D341Med (cell line): ENCODE measurements at regions not wholly inside any gene's neighbourhood (a gene's known extent, or its start where the extent isn't known, plus 50 kb on each side); places are given as distances from the start of the nearest gene placed in this dataset.
"Not testable (repeated sequence)": the region's sequence is repeated elsewhere in the genome, so short reads cannot be mapped to it uniquely, and the experiment has no call there.

Experiments used
- DNase-seq: peaks from one replicate; pipeline ENCODE4 v3.0.0; 2012; ENCODE audit warnings: low spot score

DNA sequence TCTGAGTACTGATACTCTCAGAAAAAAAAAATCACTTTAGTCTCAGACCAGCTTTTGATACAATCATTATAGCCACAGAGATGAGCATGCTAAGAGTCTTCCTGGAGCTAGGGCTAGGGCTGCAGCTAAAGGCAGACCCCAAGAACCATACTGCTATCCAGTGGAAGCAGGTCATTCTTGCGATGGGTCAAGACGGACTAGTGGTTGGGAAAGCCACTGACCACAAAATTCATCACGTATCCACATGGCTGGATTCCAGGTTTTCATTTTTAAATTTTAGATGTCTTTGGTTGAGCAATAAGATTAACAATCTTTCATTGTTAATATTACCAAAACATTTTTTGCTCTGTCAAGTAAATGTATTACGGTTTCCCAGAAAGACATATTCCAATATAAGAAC is 598.1 kb downstream of the DNAH5 start:
- no peak for DNase-seq

DNA sequence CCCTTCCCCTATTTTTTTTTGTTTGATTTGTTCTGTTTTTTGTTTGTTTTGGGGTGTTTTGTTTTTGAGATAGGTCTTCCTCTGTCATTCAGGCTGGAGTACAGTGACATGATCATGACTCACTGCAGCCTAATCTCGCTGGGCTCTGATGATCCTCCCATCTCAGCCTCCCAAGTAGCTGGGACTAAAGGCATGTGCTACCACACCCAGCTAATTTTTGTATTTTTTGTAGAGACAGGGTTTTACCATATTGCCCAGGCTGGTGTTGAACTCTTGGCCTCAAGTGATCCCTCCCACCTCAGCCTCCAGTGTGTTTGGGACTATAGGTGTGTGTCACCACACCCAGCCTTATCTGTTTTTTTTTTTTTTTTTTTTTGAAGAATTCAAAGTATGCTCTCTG is 605.4 kb downstream of the DNAH5 start:
- DNase-seq, result no peak

DNA sequence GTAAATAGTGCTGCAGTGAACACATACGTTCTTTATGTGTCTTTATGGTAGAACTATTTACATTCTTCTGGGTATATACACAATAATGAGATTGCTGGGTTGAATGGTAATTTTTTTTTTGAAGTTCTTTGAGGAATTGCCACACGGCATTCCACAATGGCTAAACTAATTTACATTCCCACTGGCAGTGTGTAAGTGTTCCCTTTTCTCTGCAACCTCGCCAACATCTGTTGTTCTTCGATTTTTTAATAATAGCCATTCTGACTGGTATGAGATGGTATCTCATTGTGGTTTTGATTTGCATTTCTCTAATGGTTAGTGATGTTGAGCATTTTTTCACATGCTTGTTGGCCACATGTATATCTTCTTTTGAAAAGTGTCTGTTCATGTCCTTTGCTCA is 609.5 kb downstream of the DNAH5 start:
- not testable (repeated sequence) for DNase-seq

DNA sequence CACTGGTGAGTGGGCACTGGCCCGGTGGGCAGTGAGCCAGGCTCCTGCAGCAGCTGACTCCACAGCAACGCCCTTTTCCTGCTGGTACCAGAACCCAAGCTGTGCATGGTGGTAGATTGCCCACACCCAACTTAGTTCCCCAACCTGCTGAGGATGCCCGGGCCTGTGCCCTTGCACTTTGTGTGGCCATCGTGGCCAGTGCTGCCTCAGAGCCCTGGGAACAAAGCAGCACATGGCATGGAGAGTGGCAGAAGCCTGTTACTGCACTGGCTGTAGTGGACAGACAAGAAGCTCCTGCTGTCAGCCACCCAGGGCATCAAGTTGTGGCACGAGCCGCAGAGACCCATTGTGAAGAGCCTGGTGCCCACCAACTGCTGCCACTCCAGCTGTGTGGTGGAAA is 612.9 kb downstream of the DNAH5 start:
- no peak for DNase-seq

DNA sequence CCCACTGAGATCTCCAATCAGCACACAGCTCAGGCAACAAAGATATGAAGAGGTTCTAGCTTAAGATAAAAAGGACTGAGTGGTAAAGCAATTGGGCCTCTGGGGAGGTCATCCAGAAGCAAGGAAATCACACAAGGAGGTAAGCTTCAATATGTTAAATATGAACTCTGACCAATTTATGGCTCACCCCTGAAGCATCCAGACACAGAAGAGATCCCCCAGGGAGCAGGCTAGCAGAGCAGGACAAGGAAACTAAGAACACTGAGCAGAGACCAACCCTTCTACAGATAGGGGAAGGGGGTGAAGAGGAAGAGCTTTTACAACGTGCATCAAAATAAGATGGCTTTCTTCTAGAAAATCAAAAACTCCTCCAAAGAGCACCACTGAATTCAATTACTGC is 616.2 kb downstream of the DNAH5 start:
- no peak for DNase-seq

DNA sequence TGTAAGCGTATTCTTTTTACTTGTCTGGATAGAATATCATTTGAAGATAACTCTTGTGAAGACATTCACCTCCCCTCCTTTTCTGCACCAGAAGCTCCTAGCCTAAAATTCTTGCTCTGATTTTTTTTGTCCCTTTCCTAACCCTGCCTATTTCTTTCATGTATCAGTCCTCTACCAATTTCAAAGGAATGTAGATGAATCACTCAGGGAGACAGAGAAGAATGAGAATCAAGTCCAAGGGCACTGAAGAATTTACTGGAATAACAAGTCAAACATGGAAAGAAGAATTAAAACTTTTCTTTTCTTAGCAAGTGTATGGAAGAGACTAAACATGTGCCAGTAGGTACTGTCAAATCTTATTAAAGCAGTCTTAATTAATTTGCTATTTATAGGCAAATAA is 618.7 kb downstream of the DNAH5 start:
- no peak for DNase-seq

DNA sequence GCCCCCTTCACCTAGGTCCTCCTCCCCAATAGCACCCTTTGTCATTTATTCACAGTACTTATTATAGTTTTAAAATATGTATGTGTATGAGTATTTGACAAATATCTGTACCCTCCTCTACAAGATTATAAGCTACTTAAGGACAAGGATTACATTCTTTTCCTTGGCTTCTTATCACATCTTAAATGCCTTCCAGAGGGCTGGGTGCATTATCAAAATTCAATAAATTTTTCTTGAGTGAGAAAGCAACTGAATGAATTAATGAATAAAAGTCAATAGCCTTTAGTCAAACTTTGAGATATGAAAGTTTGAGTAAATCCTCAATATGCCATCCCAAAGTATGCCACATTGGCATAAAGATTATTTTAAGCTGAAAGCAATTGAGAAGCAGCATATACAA is 621.7 kb downstream of the DNAH5 start:
- no peak for DNase-seq

DNA sequence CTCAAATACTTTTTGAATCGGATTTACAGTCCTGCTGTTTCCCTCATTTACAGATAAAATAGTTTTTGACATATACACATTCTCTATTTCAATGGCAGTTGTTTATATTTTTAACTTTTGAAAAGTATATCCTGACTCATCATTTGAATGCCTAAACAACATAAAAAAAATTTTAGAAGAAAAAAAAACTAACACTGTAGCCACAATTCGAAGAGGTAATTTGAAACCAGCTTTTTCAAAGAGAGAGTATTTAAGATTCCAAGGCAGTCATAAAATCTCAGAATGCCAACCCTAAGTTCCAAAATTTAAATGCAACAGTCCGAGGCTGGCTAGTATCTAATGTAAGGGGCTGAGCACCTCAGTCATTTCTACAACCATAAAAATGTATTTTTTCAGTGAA is 626.8 kb downstream of the DNAH5 start:
- DNase-seq, result no peak

DNA sequence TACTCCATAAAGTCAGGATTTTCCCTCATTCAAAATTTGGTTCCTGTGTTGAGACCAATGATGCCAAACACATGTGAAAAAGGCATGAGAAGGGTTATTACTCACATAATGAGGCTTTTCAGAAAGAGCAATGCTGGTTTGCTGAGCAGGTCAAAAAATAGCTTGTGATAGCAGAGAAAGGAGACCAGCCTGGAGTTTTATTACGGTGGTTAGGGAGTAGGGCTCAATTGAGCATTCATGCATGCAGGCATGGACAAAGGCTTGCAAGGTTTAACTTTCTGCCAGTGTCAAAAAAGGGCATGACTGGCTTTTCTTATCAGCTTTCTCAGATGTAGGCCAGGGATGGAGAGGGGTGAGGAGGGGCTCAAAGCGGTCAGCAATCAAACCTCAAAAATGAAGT is 628.3 kb downstream of the DNAH5 start:
- DNase-seq, result no peak

DNA sequence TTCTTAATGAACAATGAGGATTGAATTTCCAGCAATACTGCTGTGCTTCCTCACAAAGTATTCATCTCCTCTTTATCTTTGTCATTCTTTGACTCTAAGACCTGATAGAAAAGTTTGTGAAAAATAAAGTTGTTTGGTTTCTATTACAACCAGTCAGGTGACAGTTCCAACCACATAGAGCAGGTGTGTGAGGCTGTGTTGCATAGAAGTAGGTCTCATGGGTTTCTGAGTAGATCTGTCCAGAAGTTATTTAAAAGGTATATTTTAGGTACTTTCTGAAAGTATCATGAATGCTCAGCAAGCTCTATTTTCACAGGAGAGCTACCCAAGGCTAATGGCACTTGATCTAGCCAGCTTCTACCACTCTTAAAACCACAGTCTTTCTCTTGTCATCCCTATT is 637.0 kb downstream of the DNAH5 start:
- DNase-seq, result no peak

DNA sequence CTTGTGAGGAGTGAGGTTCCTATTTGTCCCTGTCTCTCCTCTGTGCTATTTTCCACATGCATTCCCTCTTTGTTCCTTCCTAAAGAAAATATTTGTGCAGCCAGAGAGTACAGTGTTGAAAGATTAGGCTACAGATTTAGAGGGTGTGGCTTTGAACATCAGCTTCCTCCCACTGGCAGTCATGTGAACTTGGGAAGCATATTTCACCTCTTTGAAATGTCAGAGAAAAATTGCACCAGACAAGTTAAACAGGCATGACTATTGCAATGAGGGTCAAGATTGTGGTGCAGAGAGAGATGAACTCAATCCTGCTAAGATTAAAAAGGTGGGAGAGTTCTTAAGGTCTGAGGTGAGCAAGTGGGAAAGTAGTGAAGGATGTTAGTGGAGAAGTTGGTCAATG is 641.0 kb downstream of the DNAH5 start:
- DNase-seq, result no peak

DNA sequence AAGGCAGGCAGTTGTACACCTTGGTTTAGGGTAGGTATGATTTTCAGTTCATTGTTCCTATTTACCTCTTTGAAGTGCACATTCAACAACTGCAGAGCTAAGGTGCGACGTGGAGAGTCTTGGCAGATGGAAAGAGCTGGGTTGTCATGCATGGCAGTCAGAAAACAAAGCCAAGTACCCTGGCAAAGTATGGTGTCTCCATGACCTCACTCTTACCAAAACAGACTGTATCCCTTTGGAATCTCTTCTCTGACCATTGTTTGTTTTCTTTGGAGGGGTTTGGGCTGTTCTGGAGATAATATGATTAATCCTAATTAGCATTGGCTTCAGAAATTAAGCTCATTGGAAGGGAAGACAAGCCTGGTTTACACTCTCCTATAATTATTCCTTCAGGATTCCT is 665.7 kb downstream of the DNAH5 start:
- no peak for DNase-seq

DNA sequence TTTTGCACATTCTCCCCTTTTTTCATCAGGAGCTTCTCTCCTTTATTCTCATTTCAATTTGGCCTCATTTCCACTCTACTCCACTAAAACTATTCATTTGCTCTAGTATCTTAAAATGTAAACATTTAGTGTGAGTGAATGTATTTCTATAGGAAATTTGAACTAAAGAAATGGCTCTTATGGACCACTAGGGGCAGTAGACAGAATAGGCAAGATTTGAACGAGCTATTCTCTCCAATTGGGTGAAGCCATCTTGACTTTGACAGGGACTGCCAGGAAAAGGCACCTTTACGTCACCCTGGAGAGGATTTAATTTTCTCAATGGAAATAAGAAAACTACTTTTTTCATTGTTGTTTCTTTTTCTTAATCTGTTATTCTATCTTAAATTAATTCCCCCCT is 666.3 kb downstream of the DNAH5 start:
- DNase-seq, result no peak

DNA sequence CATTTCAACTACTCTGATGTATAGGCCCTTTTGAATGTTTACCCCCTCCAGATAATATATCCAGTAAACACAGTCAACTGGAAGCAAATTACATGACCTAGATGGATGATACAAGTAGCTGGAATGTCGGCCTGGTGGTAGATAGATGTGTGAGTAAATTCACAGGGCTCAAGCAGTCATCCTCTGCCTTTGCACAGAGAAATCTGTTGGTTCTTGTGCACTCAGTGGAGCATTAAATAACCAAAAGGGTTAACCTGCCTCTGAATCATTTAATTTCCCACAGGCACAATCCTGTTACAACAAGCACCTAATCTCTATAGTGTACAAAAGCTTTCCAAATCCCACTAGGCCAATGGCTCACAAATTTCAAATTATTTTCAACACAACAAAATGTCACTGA is 668.3 kb downstream of the DNAH5 start:
- no peak for DNase-seq

DNA sequence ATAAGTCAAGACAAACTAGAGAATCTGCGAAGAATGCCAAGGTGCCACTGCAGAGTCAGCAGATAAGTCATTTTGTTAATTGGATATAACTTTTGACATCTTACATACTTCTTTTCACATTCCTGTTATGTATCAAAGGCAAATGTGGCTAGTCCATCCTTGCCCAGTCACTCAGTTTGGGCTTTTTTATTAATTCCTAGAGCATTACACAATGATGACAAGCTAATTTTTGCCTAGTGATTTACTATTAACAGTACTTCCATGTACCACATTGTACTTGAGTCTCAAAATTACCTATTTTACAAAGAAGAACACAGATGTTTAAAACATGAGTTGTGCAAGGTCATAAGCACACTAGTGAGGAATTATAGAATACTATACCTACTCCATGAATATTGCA is 680.8 kb downstream of the DNAH5 start:
- no peak for DNase-seq

DNA sequence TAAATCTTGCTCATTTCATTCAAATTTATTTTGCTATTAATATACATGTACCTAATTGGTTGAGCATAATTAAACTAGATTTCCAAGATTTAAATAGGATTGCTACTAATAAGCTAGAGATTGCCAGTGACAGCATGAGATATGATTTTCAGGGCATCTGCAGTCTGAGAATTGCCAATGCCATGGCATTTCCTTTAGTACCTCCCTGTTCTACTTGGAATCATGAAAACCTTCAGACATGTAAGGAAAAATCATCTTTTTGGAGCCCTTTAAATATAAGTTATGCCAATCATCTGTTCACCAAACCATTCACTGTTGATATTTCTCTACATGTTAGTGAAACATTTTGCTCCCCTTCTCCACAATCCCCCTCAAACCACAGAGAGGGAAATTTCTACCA is 691.4 kb downstream of the DNAH5 start:
- DNase-seq, result no peak

DNA sequence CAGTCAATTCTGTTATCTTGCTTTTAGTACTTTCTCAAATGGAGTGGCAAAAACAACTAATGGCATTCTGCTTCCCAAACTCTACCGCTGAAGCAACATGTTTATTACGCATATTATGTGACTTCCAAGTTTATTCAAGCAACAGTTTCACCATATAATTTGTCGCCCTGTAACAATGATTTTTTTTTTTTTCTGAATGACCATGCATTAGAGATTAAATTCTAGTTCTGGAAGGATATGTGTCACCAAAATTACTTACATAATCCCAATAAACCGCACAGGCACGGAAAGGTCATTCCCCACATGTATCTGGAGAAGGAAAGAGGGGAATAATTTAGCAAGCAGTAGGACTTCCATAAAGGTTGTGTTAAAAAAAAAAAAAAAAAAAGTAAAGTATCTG is 691.8 kb downstream of the DNAH5 start:
- DNase-seq, result no peak

DNA sequence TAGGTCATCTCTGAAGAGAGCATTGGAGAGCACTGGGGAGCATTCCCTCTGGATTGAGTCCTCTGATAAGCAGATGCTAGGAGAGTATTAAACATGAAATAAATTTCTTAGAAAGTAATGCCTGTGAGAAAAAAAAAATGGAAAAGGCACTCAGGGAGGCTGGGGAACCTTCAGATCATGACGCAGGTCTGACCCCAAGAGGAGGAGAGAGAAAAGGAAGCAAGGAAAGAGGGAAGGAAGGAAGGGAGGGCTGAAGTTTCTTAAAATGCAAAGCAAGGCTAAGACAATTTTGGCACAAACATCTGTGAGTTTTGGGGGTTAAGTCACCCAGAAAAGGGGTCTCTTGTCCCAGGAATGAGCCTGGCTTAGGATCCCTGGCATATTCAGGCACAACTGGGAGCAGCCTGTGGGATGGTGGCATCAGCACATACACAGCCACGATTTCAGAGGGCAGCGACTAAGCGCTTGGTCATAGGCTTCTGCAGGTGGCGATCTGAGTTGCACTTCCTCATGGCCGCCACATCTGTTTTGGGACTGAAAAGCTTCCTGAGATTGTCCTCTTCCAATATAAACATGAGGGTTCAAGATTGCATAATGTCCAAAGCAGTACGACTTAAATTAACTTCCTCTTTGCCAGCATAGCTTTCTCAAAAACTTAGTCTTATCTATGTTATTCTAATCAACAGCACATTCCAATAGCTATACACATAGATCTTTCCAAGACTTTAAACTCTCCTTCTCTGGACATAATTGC is 692.7 kb downstream of the DNAH5 start:
- DNase-seq, result no peak

DNA sequence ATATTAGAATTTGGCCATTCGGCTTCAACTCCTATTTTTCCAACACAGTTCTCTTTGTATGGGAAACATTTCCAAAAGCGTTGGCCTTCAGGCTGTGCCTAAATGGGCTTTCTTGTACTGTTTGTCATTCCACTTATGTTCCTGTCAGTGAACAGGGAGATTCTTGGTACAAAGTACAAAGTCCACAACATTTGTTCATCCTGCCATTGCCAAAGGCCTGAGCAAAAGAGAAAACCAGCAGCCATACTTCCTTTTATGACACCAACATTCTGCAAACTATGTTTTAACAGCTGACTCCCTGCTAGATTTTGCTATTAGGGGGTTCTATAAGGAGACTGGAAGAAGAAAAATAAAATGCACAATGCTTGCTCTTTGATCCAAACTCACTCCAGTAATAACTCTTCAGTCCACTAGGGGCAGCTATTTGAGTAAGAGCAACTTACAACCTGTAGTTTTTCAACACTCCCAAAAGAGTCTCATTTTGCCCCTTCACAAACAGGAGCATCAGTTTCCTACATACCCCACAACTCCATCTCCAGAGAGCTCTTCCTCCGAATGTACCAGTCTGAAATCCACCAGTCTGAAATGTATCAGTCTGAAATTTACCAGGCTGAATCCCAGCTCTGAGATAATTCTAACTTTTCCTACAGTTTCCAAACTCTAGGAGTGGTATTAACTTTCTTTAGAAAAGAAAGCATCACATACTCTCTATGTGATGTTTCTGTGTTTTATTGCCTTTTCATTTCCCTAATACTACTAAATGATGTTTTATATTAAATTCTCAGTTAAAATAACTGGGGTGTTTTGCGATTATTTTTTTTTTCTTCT is 693.8 kb downstream of the DNAH5 start:
- peak; percentile 32 for DNase-seq

DNA sequence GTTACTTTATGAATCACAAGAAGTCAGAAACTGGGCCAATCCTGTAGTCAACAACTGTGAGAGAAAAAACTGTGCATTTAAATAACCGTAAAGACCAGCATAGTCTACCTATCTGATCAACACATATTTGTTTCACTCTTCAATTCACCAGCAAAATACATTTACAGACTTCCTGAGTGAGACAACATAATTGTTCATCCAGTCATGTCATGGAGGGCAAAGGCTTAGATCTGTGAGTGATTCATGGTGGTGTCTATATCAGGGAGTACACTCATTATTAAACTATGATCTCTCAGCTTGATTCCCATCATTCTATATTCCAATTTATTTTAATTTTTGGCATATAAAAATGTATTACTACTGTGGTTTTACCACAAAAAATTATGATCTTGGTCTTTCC is 694.6 kb downstream of the DNAH5 start:
- no peak for DNase-seq

DNA sequence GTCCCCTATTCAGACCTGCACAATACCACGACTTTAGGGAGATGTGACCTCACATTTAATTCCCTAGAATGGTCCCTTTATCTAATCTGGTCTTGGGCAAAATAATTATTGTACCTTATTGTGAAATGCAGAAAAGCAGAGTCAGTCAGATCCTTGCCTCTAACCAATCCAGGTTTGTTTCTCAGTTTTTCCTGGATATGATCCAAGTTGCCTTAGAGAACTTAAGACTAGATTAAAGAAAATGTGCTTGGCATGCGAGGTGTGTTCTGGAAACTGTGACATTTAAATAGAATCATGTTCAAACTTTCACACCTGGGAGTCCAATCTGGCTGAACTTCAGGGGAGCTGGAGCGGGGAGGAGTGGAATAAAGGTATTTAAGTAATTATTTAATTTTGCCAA is 696.2 kb downstream of the DNAH5 start:
- DNase-seq, result no peak

DNA sequence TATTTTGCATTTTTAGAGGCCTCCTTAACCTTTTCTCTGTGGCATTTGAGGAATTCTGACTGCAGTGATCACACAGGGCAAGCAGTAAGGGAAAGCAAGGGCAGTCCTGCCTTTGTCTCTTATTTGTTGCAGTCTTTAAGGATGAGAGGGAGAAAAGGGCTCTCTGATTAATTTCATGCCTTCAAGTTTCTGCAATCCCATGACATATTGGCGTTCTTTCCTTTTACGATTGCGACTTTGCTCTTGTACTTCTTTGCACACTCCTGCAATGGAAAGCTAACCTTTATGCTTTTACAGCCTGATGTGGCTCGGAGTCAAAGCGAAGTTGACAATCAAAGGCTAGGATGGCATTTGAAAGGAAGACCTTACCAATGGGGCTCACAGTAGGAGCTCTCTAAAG is 698.4 kb downstream of the DNAH5 start:
- no peak for DNase-seq

DNA sequence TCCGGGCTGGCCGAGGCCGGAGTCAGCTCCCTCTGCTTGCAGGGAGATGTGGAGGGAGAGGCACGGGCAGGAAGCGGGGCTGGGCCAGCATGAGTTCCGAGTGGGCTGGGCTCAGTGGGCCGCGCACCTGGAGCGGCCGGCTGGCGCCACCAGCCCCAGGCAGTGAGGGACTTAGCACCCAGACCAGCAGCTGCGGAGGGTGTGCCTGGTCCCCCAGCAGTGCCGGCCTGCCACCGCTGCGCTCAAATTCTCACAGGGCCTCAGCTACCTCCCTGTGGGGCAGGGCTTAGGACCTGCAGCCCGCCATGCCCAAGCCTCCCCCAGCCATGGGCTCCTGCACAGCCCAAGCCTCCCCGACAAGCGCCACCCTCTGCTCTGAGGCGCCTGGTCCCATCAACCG is 700.3 kb downstream of the DNAH5 start:
- no peak for DNase-seq

DNA sequence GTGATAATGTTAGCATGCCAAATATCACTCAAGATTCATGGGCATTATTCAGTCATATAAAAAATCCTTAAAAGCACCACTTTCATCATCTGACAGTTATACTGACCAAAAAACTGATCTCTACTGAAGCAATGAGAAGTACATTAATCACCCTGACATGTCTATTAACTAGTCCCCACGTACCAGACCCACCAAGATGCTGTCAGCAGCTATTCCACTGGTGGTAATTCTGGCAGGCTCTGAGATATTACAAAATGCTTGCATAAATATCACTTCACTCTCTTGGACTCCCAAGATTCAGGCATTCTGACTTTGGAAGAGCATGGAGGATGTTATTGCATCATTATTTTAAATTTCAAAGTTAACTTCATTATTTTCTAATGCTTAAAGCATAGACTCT is 717.0 kb downstream of the DNAH5 start:
- no peak for DNase-seq
